ENCODE measurements at regions not wholly inside any gene's neighbourhood (a gene's known extent, or its start where the extent isn't known, plus 50 kb on each side); places are given as distances from the start of the nearest gene placed in this dataset.

DNA sequence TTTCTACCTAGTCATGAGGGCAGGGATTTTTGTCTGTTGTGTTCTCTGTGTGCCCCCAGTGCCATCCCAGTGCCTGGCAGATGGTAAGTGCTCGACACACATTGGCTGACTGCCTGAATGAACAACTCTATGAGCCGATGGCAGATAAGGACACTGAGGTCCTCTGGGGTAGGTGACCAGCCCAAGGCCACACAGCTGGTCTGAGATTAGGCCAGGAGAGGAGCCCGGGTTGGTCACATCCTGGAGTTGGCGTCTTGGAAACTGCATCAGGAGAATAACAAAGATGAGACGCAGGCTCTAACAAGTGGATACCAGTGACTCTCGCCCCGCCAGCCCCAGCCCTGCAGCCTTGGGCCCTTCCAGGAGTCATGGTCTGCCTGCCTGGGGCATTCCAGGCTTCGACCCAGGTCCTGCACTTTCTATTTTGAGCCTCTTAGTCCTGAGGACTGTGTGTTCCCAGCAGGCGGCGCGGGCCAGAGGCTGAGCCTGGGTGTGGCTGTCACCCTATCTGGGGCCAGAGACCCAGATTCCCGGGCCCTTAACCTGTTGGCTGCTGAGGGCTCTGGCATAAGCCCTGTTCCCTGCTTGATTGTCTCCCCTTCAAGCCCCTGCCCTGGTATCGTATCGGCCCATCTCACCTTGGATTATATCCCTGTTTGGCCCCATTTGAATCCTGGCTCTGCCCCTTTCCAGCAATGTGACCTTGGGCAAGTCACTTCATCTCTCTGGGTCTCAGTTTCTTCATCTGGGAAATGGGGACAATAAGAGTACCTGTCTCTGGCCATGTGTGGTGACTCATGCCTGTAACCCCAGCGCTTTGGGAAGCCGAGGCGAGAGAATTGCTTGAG, 88.3 kb downstream of the CEBPB start:
- TF ChIP-seq EZH2 (IDR thresholded peaks at IDR 0.05; ENCODE audit: low read depth): no peak
- TF ChIP-seq, protein P1, sequence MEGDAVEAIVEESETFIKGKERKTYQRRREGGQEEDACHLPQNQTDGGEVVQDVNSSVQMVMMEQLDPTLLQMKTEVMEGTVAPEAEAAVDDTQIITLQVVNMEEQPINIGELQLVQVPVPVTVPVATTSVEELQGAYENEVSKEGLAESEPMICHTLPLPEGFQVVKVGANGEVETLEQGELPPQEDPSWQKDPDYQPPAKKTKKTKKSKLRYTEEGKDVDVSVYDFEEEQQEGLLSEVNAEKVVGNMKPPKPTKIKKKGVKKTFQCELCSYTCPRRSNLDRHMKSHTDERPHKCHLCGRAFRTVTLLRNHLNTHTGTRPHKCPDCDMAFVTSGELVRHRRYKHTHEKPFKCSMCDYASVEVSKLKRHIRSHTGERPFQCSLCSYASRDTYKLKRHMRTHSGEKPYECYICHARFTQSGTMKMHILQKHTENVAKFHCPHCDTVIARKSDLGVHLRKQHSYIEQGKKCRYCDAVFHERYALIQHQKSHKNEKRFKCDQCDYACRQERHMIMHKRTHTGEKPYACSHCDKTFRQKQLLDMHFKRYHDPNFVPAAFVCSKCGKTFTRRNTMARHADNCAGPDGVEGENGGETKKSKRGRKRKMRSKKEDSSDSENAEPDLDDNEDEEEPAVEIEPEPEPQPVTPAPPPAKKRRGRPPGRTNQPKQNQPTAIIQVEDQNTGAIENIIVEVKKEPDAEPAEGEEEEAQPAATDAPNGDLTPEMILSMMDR (conservative IDR thresholded peaks at IDR 0.05): no peak

Measured in PC-9 (cell line).